HG03039 (cell line): ENCODE measurements at regions not wholly inside any gene's neighbourhood (a gene's known extent, or its start where the extent isn't known, plus 50 kb on each side); places are given as distances from the start of the nearest gene placed in this dataset.

Source experiments
- ATAC-seq: cut with Tn5 transposase; IDR thresholded peaks from one replicate; pipeline ENCODE4 v1.9.1; 2021; ENCODE audit warnings: mild to moderate bottlenecking, moderate library complexity; ENCODE audit not compliant: unreplicated experiment

- no peak for ATAC-seq
Observed at GRCh38 chr5:87954121-87954520, 314.5 kb downstream of the TMEM161B start.

DNA sequence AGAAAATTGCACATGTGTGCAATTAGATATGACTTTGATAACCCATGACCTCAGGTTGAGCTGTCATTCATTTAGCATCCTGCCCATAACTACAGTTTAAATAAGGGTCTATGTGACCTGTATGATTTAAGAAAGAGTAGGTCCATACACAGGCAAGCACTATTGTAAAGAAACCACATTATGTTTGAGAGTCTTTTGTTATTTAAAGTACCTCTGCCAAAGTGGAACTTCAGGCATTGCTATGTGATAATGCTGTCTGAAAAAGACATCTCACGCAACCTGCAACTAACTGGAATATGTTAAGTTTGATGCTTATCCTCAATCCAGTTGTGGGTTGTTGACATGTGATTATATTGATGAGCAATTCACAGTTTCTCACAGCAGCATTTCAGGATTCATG lies 317.0 kb downstream of the TMEM161B start:
- no peak for ATAC-seq

- no peak for ATAC-seq
Observed at GRCh38 chr5:87949676-87950631, 318.7 kb downstream of the TMEM161B start.

DNA sequence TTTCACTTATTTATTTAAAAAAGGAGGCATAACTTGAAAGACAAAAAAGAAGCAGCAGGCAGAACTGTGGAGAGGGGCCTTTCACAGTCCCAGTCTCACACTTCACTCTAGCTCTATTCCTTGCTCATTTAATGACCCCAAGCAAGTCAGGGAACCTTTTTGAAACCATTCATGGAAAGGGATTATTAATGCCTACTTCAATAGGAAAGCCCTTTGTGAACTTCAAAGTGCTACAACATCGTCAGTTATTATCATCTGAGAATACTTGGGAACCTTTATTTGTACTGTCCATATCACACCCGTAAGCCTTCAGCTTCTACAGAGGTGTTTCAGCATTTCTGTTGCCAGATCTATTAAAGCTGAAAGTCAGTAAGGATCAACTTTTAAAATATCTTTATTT lies 320.2 kb downstream of the TMEM161B start:
- no peak for ATAC-seq

GRCh38 chr5:87946271-87946670 lies 322.4 kb downstream of the TMEM161B start:
- ATAC-seq, result no peak

GRCh38 chr5:87945286-87945650 lies 323.4 kb downstream of the TMEM161B start:
- ATAC-seq, result no peak

GRCh38 chr5:87944553-87945285 lies 323.9 kb downstream of the TMEM161B start:
- ATAC-seq, result no peak

GRCh38 chr5:87940775-87941174 lies 327.9 kb downstream of the TMEM161B start:
- no peak for ATAC-seq

DNA sequence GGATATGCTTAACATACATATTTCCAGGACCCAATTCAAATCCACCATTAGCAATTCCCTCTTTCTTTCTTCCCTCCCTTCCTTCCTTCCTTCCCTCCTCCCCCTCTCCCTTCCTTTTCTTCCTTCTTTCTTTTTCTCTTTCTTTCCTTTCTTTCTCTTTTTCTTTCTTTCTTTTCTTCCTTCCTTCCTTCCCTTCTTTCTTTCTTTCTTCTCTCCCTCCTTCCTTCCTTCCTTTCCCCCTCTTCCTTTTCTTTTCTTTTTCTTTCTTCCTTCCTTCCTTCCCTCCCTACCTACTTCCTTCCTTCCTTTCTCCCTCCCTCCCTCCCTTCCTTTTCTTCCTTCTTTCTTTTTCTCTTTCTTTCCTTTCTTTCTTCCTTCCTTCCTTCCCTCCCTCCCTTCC lies 332.0 kb downstream of the TMEM161B start:
- ATAC-seq, result no peak

DNA sequence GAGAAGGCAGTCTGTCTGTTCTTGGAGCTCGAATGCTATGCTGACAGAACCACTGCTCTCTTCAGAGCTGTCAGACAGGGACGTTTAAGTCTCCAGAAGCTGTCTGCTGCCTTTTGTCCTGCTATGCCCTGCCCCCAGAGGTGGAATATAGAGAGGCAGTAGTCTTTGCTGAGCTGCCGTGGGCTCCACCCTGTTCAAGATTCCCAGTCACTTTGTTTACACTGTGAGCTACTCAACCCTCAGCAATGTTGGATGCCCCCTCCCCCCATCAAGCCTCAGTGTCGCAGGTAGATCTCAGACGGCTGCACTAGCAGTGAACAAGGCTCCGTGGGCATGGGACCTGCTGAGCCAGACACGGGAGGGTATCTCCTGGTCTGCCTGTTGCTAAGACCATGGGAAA lies 344.2 kb downstream of the TMEM161B start:
- no peak for ATAC-seq

DNA sequence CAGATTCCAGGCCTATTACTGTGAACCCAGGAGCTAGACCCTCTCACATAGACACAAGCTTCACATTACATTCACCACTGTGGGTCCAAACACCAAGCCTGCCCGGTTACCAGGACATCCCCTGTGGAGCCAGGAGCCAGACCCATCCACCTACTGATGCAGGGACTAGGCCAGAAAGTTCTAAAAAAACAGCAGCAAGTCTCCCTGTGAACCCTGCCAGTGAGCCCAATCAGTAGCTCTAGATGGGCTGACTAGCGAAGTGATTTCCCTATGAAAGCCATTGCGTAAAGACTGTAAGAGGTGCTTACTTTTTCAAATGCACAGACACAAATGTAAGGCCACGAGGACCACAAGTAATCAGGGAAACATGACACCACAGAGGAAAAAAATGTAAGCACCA lies 352.3 kb downstream of the TMEM161B start:
- no peak for ATAC-seq

DNA sequence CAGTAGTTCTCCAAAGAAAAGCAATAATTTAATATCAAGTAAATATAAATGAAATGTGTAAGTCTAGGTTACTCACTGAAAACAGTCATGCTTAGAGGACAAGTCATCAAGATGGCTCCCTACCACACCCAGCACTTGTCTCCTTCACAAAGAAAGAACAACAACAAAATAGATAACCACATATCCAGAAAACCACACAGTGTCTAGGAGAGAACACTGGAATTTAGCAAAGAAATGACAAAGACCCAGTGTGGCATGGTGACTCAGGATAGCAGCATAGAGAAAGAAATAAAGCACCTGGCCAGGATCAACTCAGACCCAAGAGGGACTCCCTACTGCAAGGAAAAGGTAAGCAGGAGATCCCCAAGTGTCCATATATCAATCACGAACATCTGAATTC lies 356.2 kb downstream of the TMEM161B start:
- no peak for ATAC-seq

- ATAC-seq, result no peak
Observed at GRCh38 chr5:87909382-87909781, 359.3 kb downstream of the TMEM161B start.

DNA sequence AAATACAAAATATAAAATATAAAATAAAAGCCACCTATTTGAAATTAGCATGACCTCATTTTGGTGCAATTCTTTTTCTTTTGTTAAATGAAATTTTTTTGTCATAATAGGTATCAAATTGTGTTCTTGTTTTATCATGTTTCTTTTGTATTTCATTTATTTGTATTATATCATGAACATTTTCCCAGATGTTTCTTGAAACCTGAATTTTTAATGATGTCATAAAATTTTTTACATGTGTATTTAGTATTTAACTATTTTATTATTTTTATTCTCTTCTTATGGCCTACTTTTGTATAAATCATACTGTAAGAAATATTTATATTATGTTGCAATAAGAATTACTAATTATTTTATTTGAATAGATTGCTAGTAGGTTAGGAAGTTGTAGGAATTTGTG lies 361.7 kb downstream of the TMEM161B start:
- no peak for ATAC-seq

DNA sequence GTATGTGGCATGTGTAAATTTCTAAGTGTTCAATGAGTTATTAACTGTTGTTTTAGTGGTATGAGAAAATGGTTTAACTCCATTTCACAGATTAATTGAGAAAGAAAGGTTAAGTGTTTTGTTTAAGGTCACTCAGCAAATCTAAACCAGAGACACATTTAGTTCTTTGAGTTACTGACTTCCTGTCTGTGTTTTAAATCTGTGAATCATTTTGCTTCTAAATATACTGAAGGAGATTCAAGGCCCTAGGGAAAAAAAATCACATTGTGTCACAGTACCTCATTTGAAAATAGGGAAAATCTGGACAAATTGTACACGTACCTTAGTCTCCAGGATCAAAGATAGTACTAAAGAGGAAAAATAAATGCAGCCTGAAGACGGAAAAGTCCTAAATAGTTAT lies 368.2 kb downstream of the TMEM161B start:
- no peak for ATAC-seq

DNA sequence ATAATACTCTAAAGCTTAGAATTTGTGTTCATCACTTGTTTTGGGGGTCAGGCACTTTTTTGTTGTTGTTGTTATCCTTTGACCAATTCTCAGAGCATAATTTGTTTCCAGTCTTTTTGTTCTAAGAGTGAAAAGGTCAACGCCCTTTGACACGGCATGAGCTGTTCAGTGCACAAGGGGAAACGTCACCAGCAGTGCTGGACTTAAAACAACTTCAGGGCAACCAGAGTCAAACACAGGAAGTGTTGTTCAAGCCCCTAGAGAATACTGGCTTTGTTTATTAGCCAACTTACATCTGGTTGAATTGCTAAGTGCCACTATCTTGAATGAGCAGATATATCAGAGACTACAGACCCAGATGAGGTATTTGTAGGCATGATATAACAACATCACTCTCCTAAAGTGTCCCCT lies 368.9 kb downstream of the TMEM161B start:
- ATAC-seq, result no peak

DNA sequence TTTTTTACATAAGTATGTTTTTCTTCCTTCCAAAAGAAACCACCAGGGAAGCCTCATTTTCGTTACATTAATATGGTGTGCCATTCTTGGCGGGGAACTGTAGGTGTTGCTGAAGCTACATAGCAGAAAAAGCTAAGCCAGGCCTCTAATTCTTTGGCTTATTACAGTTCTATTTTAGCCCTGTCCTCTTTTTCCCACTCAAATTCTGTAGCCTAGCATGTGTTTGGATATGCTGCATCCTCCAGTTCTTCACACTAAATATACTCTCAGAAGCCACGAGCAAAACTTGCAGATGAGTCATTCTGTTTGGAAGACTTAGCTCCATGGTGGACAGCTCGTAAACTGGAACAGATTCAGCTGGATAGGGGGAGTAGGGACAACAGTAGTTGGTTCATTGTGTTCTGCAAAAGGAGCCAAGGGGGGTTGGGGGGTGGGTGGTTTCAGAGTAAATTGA lies 369.4 kb downstream of the TMEM161B start:
- no peak for ATAC-seq

- ATAC-seq, result no peak
Observed at GRCh38 chr5:87898574-87898973, 370.1 kb downstream of the TMEM161B start.

GRCh38 chr5:87888139-87888538 lies 380.5 kb downstream of the TMEM161B start:
- no peak for ATAC-seq

DNA sequence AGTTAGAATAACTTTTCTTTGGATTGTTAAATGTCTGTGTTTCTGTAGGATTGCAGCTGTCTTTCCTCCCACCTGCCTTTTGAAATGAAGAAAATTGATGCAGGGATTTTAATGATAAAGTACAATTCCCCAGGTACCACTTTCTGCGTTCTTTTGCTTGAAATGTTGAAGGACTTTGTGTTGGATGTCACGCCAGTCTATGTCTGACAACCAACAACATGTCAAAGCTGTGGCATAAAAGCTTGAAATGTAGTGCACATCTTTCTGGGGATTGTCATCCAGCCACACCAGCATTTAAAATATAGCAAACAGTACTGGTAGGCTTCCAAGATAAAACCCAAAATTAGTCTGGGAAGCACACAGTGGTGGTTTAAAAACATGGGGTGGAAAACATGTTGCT lies 381.4 kb downstream of the TMEM161B start:
- ATAC-seq, result no peak

DNA sequence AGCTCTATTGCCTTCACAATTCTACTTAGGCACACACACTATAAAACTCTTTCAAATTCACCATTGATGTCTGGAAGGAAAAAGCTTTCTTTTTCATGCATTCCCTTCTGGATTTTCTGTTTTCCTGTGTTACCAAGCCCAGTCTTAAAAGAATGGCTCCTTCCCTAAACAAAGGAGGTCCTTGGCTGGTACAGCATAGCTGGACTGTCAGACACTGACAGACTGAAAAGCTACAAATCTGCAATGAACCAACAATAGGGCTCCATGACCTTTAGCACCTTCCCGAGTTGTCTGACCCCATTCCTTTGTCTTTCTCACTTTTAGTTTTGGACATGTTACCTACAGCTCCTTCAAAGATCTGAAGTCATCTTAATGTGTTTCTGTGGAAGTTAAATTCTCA lies 382.5 kb downstream of the TMEM161B start:
- no peak for ATAC-seq

GRCh38 chr5:87885758-87886157 lies 382.9 kb downstream of the TMEM161B start:
- no peak for ATAC-seq
